GM13977 (cell line): ENCODE measurements at regions not wholly inside any gene's neighbourhood (a gene's known extent, or its start where the extent isn't known, plus 50 kb on each side); places are given as distances from the start of the nearest gene placed in this dataset.

Experiments used
- DNase-seq: peaks from one replicate; pipeline ENCODE4 v3.0.0; 2012; ENCODE audit warnings: low spot score
- CTCF ChIP-seq: IDR thresholded peaks from 2 replicates; pipeline ENCODE4 v1.5.1; 2012; ENCODE audit warnings: mild to moderate bottlenecking, control low read depth; ENCODE audit not compliant: insufficient read depth; ENCODE audit errors: extremely low read depth, missing control alignments
- in situ Hi-C: fragments of 300-500 bp; cut with MboI; formaldehyde crosslinking; loops from one replicate; pipeline ENCODE4 v1.12.0; 2022; ENCODE audit warnings: low sequenced_read_pairs, low pct_unique_long_range_greater_than_20kb, mixed read lengths, inconsistent platforms; ENCODE audit not compliant: unreplicated experiment

- in situ Hi-C loops, result no loop called here
- TF ChIP-seq CTCF, result no peak
- DNase-seq, result no peak
Observed at GRCh38 chr6:23989885-23990533, 136.0 kb upstream of the NRSN1 start.

- DNase-seq, result no peak
- no peak for TF ChIP-seq CTCF
- in situ Hi-C loops, result no loop called here
Observed at GRCh38 chr6:23994013-23994412, 132.0 kb upstream of the NRSN1 start.

GRCh38 chr6:24004062-24004461, 122.0 kb upstream of the NRSN1 start:
- TF ChIP-seq CTCF, result no peak
- DNase-seq, result no peak
- in situ Hi-C loops, result no loop called here

DNA sequence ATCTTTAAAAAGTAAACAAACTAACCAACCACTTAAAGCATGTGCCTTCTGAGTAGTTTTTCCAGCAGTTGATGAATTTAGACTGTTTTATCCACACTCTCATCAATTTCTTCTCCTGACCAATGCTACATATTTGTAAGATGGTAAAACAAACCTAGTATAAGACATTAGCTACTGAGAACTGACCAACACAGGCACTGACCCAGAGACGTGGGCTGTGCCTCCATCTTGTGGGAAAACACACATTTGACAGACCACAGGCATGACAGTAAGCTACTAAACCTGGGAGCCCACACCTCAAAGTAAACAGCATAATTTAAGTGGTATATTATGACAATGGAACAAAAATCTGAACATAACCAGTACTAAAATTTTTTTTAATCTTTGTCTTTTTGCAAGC, 121.4 kb upstream of the NRSN1 start:
- in situ Hi-C loops, result no loop called here
- TF ChIP-seq CTCF, result no peak
- DNase-seq, result no peak

- in situ Hi-C loops, result no loop called here
- no peak for DNase-seq
- TF ChIP-seq CTCF, result no peak
Observed at GRCh38 chr6:24006254-24006653, 119.8 kb upstream of the NRSN1 start.

GRCh38 chr6:24009319-24009718, 116.7 kb upstream of the NRSN1 start:
- no peak for TF ChIP-seq CTCF
- in situ Hi-C loops, result no loop called here
- no peak for DNase-seq
